ENCODE measurements at regions not wholly inside any gene's neighbourhood (a gene's known extent, or its start where the extent isn't known, plus 50 kb on each side); places are given as distances from the start of the nearest gene placed in this dataset.

DNA sequence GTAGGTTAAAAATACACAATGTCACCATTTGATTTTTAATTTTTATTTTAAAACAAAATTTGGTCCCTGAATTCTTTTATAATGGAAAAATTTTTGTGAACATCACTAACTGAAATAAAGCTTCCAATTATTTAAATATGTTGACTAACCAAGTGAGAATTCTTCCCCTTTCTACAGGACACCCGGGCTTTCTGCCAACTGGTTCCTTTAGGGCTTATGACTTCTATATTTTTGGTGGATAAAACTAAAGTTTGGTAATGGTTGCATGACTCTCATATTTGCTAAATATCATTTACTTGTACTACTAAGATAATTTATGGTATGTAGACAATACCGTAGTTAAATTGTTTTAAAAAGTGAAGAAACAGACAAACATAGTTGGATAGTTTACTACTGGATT lies 291.0 kb upstream of the DOK6 start:
- TF ChIP-seq, protein P1, sequence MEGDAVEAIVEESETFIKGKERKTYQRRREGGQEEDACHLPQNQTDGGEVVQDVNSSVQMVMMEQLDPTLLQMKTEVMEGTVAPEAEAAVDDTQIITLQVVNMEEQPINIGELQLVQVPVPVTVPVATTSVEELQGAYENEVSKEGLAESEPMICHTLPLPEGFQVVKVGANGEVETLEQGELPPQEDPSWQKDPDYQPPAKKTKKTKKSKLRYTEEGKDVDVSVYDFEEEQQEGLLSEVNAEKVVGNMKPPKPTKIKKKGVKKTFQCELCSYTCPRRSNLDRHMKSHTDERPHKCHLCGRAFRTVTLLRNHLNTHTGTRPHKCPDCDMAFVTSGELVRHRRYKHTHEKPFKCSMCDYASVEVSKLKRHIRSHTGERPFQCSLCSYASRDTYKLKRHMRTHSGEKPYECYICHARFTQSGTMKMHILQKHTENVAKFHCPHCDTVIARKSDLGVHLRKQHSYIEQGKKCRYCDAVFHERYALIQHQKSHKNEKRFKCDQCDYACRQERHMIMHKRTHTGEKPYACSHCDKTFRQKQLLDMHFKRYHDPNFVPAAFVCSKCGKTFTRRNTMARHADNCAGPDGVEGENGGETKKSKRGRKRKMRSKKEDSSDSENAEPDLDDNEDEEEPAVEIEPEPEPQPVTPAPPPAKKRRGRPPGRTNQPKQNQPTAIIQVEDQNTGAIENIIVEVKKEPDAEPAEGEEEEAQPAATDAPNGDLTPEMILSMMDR (IDR thresholded peaks at IDR 0.05; ENCODE audit: low read depth, low read length), result no peak
- DNase-seq (ENCODE audit: extremely low read depth, low read depth), result no peak

DNA sequence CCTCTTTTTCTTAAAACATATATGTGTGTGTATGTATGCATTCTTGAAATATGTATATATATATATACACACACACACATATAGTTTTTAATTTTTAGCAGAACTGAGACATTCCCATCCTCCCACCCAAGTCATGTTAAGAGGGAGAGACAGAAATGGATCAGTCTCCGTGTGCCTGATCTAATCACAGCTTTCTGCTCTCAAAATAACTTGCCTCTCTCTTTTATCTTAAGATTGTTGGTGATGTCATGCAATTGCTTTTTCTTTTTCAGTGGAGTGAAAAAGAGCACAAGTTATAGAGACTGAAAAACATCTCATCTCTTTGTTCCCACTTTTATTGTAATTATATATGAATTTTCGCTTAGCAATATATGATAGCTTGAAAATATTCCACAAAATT lies 279.9 kb upstream of the DOK6 start:
- DNase-seq (ENCODE audit: extremely low read depth, low read depth), result no peak

DNA sequence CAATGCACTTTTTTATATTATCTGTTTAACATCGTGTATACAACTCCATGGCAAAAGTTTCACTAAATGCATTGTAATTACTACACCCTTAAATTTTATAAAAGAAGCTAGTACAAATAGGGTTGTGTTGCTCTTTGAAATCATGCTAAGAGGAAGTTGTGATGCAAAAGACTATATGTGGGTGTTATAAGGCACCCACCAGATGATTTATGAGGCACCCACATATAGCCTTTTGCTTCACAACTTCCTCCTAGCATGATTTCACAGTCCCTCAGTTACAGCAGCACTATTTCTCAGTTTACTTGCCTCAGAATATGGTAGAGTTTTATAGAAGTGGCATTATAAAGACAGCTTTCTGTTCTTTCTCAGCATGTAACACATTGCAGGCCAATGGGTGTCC lies 277.3 kb upstream of the DOK6 start:
- no peak for DNase-seq (ENCODE audit: extremely low read depth, low read depth)
- TF ChIP-seq, protein P1 (IDR thresholded peaks at IDR 0.05; ENCODE audit: low read depth, low read length), result no peak

More for the DNA sequence above, 279.9 kb upstream of the DOK6 start:
- TF ChIP-seq, protein P1 (IDR thresholded peaks at IDR 0.05; ENCODE audit: low read depth, low read length), result no peak

DNA sequence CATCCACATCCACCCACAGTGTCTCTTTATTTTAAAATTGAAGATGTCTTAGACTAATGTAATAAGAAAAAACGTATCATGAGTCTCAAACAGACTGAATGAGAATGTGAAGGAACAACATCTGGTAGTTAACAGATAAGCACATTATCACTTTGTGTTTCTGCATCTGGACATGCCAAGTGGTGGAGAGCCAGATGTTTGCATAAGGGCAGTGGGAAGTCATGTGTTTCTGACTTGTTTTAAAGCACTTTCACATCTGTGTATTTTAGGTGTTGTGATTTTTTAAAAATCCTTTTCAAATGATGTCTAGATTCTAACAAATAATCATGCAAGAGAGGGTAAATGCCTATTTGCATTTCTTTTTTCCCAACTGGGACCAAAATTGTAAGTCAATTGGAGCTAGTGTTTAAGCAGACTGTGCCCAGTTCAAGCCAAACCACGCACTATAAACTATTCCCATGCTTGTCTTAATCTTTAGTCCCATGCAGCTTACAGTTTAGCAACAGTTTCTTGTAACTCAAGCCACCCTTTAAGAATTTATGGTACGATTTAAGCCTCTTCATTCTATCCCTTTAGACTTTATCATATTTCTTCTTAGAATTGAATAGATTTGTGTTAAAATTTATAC lies 272.7 kb upstream of the DOK6 start:
- no peak for DNase-seq (ENCODE audit: extremely low read depth, low read depth)
- TF ChIP-seq, protein P1 (IDR thresholded peaks at IDR 0.05; ENCODE audit: low read depth, low read length), result no peak

DNA sequence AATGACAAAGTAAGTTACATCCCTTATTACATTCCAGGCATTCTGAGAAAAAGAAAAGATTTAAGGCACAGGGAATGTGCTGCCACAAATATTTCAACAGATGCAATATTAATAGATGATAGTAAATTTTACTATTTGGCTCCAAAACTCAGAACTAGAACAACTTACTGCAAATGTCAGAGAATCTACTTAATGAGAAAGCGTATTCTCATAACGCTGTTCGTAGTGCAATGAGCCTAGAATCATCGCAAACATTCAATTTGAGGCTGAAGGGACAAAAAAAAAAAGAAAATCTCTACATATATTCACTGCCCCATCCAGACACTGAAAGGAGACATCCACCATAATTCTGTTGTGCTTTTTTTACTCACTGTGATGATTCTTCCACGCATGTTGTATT lies 272.1 kb upstream of the DOK6 start:
- TF ChIP-seq, protein P1 (IDR thresholded peaks at IDR 0.05; ENCODE audit: low read depth, low read length), result no peak
- no peak for DNase-seq (ENCODE audit: extremely low read depth, low read depth)

DNA sequence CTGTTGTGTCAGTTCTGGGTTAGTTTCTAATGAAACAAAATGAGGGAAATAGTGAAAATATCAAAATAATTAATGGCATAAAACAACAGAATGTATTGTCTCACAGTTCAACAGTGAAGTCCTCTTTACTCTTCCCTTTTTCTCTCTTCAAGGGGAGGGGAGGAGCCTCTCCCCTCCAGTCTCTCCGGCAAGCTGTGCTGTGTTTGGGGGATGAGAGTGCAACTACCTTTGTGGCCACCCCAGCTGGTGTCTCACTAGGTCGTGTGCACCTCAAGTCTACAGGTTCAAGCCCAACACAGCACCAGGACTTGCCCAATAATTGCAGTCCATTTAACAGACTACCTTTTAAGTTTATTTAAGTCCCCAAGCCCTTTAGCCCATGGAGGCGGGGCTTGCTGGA lies 271.7 kb upstream of the DOK6 start:
- TF ChIP-seq, protein P1 (IDR thresholded peaks at IDR 0.05; ENCODE audit: low read depth, low read length), result no peak
- DNase-seq (ENCODE audit: extremely low read depth, low read depth), result no peak

DNA sequence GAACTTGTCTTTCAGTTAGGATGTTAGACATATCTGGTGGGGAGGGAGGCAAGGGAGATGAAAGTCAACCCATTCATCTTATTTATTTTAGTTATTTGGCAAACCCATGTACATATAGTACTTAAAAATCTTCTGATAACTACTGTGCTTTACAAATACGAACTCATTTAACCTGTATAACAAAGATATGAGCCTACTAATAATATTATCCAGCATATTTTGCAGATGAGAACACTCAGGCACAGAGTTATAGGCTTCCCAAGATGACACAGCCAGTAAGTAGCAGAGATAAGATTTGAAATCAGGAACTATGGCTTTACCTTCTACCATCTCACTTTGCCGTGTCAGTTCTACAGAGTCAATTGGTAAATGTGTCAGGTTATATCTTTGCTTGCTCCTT lies 262.6 kb upstream of the DOK6 start:
- DNase-seq (ENCODE audit: extremely low read depth, low read depth), result no peak
- TF ChIP-seq, protein P1 (IDR thresholded peaks at IDR 0.05; ENCODE audit: low read depth, low read length), result no peak

Data from AG09319 (cell line).